Progenitor cell of endocrine pancreas (in vitro differentiated cells): ENCODE measurements at regions not wholly inside any gene's neighbourhood (a gene's known extent, or its start where the extent isn't known, plus 50 kb on each side); places are given as distances from the start of the nearest gene placed in this dataset.

Experiments used
- DNase-seq: peaks from one replicate; pipeline ENCODE4 v3.0.0; 2021; ENCODE audit warnings: low spot score; ENCODE audit not compliant: unreplicated experiment
- H3K27ac Mint-ChIP-seq: 2 replicates; pipeline ENCODE4 v1.8.0; 2021; ENCODE audit warnings: mild to moderate bottlenecking, moderate library complexity, mixed read lengths
- H3K27me3 Mint-ChIP-seq: 2 replicates; pipeline ENCODE4 v1.8.0; 2021; ENCODE audit warnings: mixed read lengths
- H3K36me3 Mint-ChIP-seq: 2 replicates; pipeline ENCODE4 v1.8.0; 2022; ENCODE audit warnings: mixed read lengths; ENCODE audit not compliant: insufficient read depth
- H3K4me1 Mint-ChIP-seq: 2 replicates; pipeline ENCODE4 v1.8.0; 2021; ENCODE audit warnings: low read depth, mixed read lengths
- H3K4me3 Mint-ChIP-seq: 2 replicates; pipeline ENCODE4 v1.8.0; 2021; ENCODE audit warnings: low read depth, mild to moderate bottlenecking, moderate library complexity, mixed read lengths
- H3K9me3 Mint-ChIP-seq: 2 replicates; pipeline ENCODE4 v1.8.0; 2021; ENCODE audit warnings: low read depth, mixed read lengths
- CTCF ChIP-seq: fragments of 200-600 bp; sonication (generic); IDR thresholded peaks from one replicate; pipeline ENCODE4 v1.5.0; 2021; ENCODE audit warnings: antibody characterized with exemption, mild to moderate bottlenecking; ENCODE audit not compliant: unreplicated experiment

DNA sequence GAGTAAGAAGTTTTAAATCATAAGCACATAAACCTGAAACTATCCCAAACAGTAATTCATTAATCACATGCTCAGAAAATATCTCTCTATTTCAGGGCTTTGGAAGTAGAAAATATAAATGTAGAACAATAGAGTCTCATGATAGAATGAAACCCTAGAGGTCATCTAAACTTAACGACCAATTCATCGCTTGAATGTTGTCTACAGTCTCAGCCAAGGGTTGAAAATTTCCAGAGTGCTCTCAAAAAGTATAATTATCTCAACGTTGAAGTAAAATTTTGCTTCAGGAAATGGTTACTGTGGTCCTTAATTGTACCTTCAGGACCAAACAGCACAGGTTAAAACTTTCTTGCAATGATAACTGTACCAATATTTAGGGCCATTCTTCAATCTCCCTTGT lies 1053.6 kb upstream of the SEL1L start:
- no peak overlapping the region for H3K4me3 Mint-ChIP-seq
- H3K9me3 Mint-ChIP-seq: no peaks in the 10 kb centered on the region
- TF ChIP-seq CTCF: no peak
- H3K36me3 Mint-ChIP-seq: no peaks in the 10 kb centered on the region
- no peak overlapping the region for H3K27ac Mint-ChIP-seq
- no peak for DNase-seq
- no peaks in the 10 kb centered on the region for H3K27me3 Mint-ChIP-seq
- no peaks in the 10 kb centered on the region for H3K4me1 Mint-ChIP-seq

DNA sequence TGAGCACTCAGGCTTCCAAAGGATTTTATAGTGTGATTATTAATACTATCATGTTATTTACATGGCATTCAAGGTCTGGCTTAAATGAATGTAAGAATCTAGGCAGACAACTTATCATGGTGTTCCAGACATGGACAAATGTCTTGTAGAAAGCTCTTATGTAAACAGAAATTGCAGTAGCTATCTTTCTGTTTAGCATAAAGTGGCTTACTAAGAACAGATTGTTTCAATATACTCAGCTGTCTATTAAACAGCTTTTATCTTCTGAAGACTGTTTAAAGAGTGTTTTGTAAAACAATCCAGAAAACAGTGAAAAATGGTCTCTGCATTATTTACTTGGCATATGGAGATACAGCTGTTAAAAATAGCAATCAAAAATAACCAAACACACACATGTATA lies 1061.8 kb upstream of the SEL1L start:
- no peaks in the 10 kb centered on the region for H3K27me3 Mint-ChIP-seq
- TF ChIP-seq CTCF: no peak
- DNase-seq: no peak
- H3K4me3 Mint-ChIP-seq: no peak overlapping the region
- H3K36me3 Mint-ChIP-seq: no peaks in the 10 kb centered on the region
- no peaks in the 10 kb centered on the region for H3K4me1 Mint-ChIP-seq
- no peak overlapping the region for H3K27ac Mint-ChIP-seq
- H3K9me3 Mint-ChIP-seq: peaks cover 9% of the 10 kb centered on the region

DNA sequence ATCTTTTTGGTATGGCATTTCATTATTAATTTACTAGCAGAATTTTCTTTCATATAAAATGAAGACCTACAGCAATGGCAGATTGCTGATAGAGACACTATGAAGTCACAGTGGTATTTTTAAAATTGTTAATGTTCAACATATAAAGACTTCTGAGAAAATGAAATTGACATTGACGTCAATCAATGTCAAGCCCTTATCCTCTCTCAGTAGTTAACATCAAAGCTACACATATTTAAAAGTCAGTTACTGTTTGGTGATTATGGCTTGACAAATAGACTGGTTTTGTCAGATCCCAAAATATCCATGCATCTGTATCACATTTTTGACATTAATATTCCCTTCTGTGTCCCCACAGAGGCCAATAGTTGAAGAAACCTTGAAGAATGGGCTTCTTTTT lies 1069.1 kb upstream of the SEL1L start:
- Mint-ChIP-seq H3K27ac (no peak overlapping the region), H3K4me1 (peaks cover 4% of the 10 kb centered on the region), H3K9me3 (peaks cover 16% of the 10 kb centered on the region), H3K27me3 (no peaks in the 10 kb centered on the region), H3K36me3 (no peaks in the 10 kb centered on the region), H3K4me3 (no peak overlapping the region)
- TF ChIP-seq CTCF: no peak
- DNase-seq: no peak

DNA sequence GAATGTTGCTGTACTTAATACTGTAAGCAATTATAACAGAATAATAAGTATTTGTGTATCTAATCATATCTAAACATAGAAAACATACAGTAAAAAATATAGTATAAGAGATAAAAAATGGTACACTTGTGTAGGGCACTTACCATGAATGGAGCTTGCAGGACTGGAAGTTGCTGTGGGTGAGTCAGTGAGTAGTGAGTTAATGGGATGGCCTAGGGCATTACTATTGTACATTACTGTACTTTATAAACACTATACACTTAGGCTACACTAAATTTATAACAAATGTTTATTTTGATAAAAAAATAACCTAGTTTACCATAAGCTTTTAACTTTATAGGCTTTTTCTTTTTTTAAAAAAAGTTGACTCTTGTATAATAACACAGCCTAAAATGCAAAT lies 1071.2 kb upstream of the SEL1L start:
- TF ChIP-seq CTCF: no peak
- peaks cover 7% of the 10 kb centered on the region for H3K9me3 Mint-ChIP-seq
- peaks cover 6% of the 10 kb centered on the region for H3K4me1 Mint-ChIP-seq
- H3K27ac Mint-ChIP-seq: no peak overlapping the region
- H3K36me3 Mint-ChIP-seq: no peaks in the 10 kb centered on the region
- no peak for DNase-seq
- H3K4me3 Mint-ChIP-seq: no peak overlapping the region
- no peaks in the 10 kb centered on the region for H3K27me3 Mint-ChIP-seq

DNA sequence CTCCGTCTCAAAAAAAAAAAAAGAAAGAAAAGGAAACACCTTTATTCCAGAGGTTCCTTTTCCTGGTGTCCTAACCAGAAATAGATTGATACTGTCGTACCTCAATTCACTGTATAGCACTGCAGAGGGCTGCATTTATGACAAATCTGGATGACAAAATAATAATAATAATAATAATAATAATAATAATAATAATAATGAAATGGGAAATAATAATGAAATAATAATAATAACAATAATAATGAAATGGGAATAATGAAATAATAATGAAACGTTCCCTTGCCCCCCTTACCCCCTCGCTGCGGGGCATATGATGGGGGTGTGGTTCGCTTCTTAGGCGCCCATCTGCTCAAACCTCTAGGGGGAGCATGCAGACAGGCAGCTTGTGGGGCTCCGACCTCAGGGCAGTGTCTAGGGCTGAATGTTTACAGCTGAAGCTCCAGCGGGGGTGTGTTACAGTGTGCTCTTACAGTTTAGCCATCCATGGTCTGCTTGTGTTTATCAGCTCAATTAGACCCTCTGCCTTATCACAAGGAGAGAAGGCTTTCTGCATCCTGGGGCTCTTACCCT lies 1088.3 kb upstream of the SEL1L start:
- Mint-ChIP-seq H3K4me3 (no peak overlapping the region), H3K4me1 (peaks cover 17% of the 10 kb centered on the region), H3K27me3 (no peaks in the 10 kb centered on the region), H3K36me3 (no peaks in the 10 kb centered on the region), H3K27ac (no peak overlapping the region), H3K9me3 (no peaks in the 10 kb centered on the region)
- no peak for DNase-seq
- TF ChIP-seq CTCF: no peak
